Psoas muscle (tissue), 7 donors: ENCODE measurements at regions not wholly inside any gene's neighbourhood (a gene's known extent, or its start where the extent isn't known, plus 50 kb on each side); places are given as distances from the start of the nearest gene placed in this dataset.

Source experiments
- ATAC-seq, 4 donors: fragments of 200-7000 bp; cut with Tn5 transposase; one replicate each; pipeline ENCODE4 v1.9.1; 2020; ENCODE audit warnings: moderate library complexity in 3 of 4, mild to moderate bottlenecking in 2 of 4
- DNase-seq, 2 donors: peaks; one replicate each; pipeline ENCODE4 v3.0.0-alpha.2; 2020
- H3K27ac ChIP-seq: fragments of 200-600 bp; one replicate; pipeline ENCODE4 v1.8.0; 2022
- H3K27me3 ChIP-seq, 3 donors: fragments of 200-600 bp in 1 of 3; one replicate each; pipeline versions ENCODE4 v1.6.1 to v1.8.0; 2013 to 2022; ENCODE audit warnings: low read length in 2 of 3, mild to moderate bottlenecking in 2 of 3, moderate library complexity in 1 of 3; ENCODE audit not compliant: insufficient read depth in 3 of 3
- H3K36me3 ChIP-seq, 2 donors: fragments of 200-600 bp in 1 of 2; one replicate each; pipeline versions ENCODE4 v1.6.1 to v1.8.0; 2013 to 2022; ENCODE audit warnings: low read depth in 1 of 2, mild to moderate bottlenecking in 1 of 2, moderate library complexity in 1 of 2; ENCODE audit not compliant: insufficient read depth in 1 of 2
- H3K4me1 ChIP-seq: fragments of 200-600 bp; one replicate; pipeline ENCODE4 v1.8.0; 2022
- H3K4me3 ChIP-seq: fragments of 200-600 bp; one replicate; pipeline ENCODE4 v1.8.0; 2022; ENCODE audit warnings: mild to moderate bottlenecking
- H3K9me3 ChIP-seq: fragments of 200-600 bp; one replicate; pipeline ENCODE4 v1.8.0; 2022
- CTCF ChIP-seq: fragments of 200-600 bp; IDR thresholded peaks from one replicate; pipeline ENCODE4 v1.8.0; 2022; ENCODE audit warnings: antibody characterized with exemption
- WGBS, 3 donors: extraction: QIAGEN DNeasy Blood & Tissue Kit; methylation state at CpG; one replicate each; pipeline versions ENCODE4 v1.1.6 to v1.1.7; 2013; 5-methylcytosine and 5-hydroxymethylcytosine counted together
- intact Hi-C, 2 donors: fragments of 100-400 bp; cut with DNase I; formaldehyde crosslinking; loops; one replicate each; pipeline versions ENCODE4 v1.11.0 to v1.14.2; 2022
- donor health status: healthy with polysubstance abuse.
- donor health status: DM: no; HTN: no; CAD: no; lungs with moderate emphysema.
- donor health status: Bipolar disorder and iron deficiency.
- donor health status: healthy.
- donor health status: DM: yes; HTN: yes; CAD: no.
- donor health status: DM: no; HTN: no; CAD: no.
- donor health status: DM: yes; HTN: yes; CAD: no.

GRCh38 chr11:42727879-42728278 is 583.9 kb upstream of the API5 start:
- ATAC-seq (no peak), DNase-seq (no peak)
- no peak for TF ChIP-seq CTCF
- Histone ChIP-seq H3K27me3 (no peaks in the 10 kb centered on the region), H3K4me3 (no peak overlapping the region), H3K4me1 (no peaks in the 10 kb centered on the region), H3K9me3 (no peaks in the 10 kb centered on the region), H3K27ac (no peak overlapping the region), H3K36me3 (no peaks in the 10 kb centered on the region)
- WGBS, 3 donors: 29 to 41% (median 37%) methylated on average over 1 of the region's 1 CpG
- intact Hi-C loops: no loop called here

- no peak for TF ChIP-seq CTCF
- intact Hi-C loops: no loop called here
- DNase-seq (no peak), ATAC-seq (no peak)
- H3K4me3 ChIP-seq: no peak overlapping the region
- H3K9me3 ChIP-seq: no peaks in the 10 kb centered on the region
- H3K27me3 ChIP-seq: no peaks in the 10 kb centered on the region
- no peak overlapping the region for H3K27ac ChIP-seq
- no peaks in the 10 kb centered on the region for H3K4me1 ChIP-seq
- H3K36me3 ChIP-seq: no peaks in the 10 kb centered on the region
- WGBS, 3 donors: 44 to 58% (median 48%) methylated on average over 1 of the region's 1 CpG
Observed at GRCh38 chr11:42762348-42762747, 549.4 kb upstream of the API5 start.

- DNase-seq (no peak), ATAC-seq (no peak)
- WGBS, 3 donors: 87 to 92% (median 91%) methylated on average over 2 of the region's 2 CpGs
- TF ChIP-seq CTCF: no peak
- H3K4me1 ChIP-seq: no peaks in the 10 kb centered on the region
- no peak overlapping the region for H3K27ac ChIP-seq
- H3K9me3 ChIP-seq: no peaks in the 10 kb centered on the region
- H3K36me3 ChIP-seq: no peaks in the 10 kb centered on the region
- intact Hi-C loops: no loop called here
- H3K27me3 ChIP-seq: no peaks in the 10 kb centered on the region
- no peak overlapping the region for H3K4me3 ChIP-seq
Observed at GRCh38 chr11:42764936-42765335, 546.9 kb upstream of the API5 start.

- intact Hi-C loops: no loop called here
- Histone ChIP-seq H3K36me3 (no peaks in the 10 kb centered on the region), H3K4me3 (no peak overlapping the region), H3K4me1 (no peaks in the 10 kb centered on the region), H3K9me3 (no peaks in the 10 kb centered on the region), H3K27ac (no peak overlapping the region), H3K27me3 (no peaks in the 10 kb centered on the region)
- ATAC-seq: no peak
- 77 to 80% (median 80%) methylated on average over 2 of the region's 2 CpGs for WGBS, 3 donors
- no peak for DNase-seq
- TF ChIP-seq CTCF: no peak
Observed at GRCh38 chr11:42768576-42768975, 543.2 kb upstream of the API5 start.

GRCh38 chr11:42770444-42771065 is 541.2 kb upstream of the API5 start:
- H3K36me3 ChIP-seq: no peaks in the 10 kb centered on the region
- ATAC-seq (no peak), DNase-seq (no peak)
- no peaks in the 10 kb centered on the region for H3K9me3 ChIP-seq
- intact Hi-C loops: loop anchor here in 1 of 2 donors (10.0 kb wide), 2 partner anchors 154 to 354 kb away; no protein-coding TSS in a partner anchor
- H3K27me3 ChIP-seq: no peaks in the 10 kb centered on the region
- 17 to 40% (median 29%) methylated on average over 1 of the region's 1 CpG for WGBS, 3 donors
- H3K4me1 ChIP-seq: no peaks in the 10 kb centered on the region
- H3K4me3 ChIP-seq: no peak overlapping the region
- no peak overlapping the region for H3K27ac ChIP-seq
- TF ChIP-seq CTCF: peak; percentile 37
